KBM-7 (cell line): ENCODE measurements at regions not wholly inside any gene's neighbourhood (a gene's known extent, or its start where the extent isn't known, plus 50 kb on each side); places are given as distances from the start of the nearest gene placed in this dataset.
"Not testable (repeated sequence)": the region's sequence is repeated elsewhere in the genome, so short reads cannot be mapped to it uniquely, and the experiment has no call there.

Experiments used
- DNase-seq: peaks from one replicate; pipeline ENCODE4 v3.0.0-alpha.2; 2015
- in situ Hi-C: fragments of 300-500 bp; cut with MboI; formaldehyde crosslinking; loops from 2 replicates; pipeline ENCODE4 v1.14.3; 2020; ENCODE audit warnings: low sequenced_read_pairs, low pct_unique_long_range_greater_than_20kb, mixed read lengths

DNA sequence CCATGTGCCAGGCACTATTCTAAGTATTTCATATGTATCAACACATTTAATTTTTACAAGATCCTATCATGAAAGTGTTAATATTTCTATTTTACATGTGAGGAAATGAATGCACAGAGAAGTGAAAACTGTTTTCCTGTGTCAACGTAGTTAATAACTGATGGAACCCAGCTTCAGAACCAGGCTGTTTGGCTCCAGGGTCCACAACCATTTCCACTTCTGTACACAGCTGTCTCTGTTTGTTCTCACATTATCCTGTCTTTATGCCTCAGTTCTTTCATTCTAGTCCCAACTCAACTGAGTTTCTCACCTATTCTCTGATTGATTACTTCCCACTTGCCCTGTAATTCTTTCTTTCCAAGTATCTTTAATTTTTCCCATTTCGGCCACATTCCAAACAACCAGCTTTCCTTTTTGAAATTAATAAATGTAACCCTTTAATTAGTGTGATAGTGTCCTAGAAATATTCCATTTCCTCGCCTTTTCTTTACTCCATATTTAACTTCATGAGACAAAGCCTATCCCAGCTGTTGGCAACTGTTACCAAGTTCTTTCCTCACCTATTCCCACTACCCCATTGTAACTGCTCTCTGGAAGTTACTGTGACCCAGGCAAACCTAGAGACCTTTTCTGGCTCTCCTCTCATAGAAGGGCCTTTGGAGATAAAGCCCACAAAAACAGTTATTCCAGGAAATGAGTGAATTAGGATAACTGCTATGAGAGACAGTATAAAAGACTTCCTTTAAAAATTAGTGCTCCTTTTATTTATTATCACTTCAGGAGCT is 218.7 kb downstream of the RASSF9 start:
- in situ Hi-C loops: no loop called here
- no peak for DNase-seq

DNA sequence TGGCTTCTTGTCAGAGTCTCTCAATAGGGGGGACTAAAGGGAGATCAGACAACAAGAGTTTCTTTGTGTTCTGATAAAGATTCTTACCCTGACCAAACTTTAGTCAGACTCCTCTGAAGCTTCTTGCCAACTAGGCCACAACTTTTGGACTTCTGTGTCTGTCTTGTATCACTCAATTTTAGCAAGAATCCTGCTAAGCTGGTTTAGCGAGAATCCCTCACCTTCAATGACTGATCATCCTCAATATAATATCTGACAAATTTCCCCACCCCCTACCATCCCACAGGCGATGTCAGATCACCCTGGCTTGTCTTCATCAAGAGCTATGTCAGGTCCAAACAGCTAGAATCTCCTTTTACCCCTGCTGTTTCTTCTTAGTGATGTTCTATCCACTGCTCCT is 215.2 kb downstream of the RASSF9 start:
- in situ Hi-C loops: no loop called here
- DNase-seq: no peak

DNA sequence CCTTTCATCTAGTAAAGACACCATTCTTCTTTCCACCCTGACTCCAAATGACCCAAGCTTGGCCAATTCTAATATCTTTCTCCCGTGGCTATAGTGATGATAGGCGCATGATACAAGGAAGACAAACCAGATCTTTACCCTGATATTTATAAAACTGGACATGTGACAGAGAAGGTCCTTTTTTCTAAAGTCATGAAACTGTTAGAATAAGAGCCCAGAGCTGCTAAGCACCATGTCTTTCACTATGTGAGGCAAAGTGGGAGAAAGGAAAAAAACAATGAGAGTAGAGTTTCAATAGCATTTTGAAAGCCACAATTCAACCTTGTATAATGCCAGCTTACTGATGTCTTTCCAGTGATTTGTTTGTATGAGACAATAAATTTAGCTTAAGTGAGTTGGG is 212.4 kb downstream of the RASSF9 start:
- no peak for DNase-seq
- in situ Hi-C loops: no loop called here

DNA sequence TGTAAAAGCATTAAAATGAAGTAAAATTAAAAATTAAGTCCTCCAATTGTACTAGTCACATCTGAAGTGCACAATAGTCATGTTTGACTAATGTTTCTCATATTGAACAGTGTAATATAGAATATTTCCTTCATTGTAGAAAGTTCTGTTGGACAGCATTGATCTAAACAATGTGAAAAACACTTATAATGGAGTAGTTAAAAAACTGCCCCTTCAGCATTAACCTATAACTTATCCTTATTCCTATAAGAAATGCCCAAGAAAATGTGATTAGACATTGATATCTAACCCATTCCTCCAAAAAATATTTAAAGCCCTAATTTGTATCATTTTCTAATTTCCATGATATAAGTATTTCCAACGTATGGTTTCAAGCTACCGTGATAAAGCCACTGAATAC is 210.7 kb downstream of the RASSF9 start:
- no peak for DNase-seq
- in situ Hi-C loops: no loop called here

DNA sequence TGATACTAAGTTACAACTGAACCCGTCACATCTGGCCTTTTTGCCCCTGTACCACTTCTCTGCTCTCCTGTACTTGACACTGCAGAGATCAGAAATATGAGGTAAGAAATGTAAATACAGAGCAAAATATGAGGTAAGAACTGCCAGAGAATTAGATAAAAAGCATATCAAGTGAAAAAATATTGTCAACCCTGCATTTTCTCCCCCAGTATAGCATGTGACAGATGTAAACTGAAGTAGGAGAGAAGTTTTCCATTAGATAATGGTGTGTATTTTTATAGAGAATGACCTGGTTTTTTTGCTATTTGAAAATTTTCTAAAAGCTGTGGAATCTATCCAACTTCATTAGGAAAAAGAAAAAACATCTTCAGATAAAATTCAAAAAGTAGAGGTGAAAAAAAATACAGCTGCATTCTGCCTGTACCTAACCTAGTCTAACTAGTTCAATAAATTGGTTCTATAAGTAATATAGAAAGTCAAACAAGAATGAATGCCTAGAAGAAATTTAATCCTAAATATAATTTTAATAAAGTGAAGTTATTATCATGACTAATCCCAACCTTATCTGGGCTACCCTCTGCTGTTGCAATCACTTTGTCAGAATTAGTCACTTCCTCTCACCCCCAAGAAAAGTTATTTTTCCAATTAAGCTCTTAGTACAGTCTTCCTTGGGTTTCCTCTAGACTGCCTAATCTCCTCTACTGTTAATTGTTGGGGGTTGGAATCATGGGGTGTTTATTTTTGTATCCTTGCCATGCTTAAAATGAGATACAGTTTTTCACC is 210.0 kb downstream of the RASSF9 start:
- in situ Hi-C loops: no loop called here
- peak; percentile 51 for DNase-seq

DNA sequence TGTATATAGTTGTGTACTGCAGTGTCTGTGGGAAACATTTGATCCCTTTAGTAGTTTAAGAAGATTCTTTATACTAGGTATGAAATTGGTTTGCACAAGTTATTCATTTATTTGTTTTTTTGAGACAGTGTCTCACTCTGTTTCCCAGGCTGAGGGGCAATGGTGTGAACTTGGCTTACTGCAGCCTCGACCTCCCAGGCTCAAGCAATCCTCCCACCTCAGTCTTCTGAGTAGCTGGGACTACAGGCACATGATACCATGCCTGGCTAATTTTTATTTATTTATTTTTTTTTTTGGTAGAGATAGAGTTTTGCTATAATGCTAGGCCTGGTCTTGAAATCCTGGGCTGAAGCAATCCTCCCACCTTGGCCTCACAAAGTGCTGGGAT is 209.4 kb downstream of the RASSF9 start:
- in situ Hi-C loops: no loop called here
- no peak for DNase-seq

DNA sequence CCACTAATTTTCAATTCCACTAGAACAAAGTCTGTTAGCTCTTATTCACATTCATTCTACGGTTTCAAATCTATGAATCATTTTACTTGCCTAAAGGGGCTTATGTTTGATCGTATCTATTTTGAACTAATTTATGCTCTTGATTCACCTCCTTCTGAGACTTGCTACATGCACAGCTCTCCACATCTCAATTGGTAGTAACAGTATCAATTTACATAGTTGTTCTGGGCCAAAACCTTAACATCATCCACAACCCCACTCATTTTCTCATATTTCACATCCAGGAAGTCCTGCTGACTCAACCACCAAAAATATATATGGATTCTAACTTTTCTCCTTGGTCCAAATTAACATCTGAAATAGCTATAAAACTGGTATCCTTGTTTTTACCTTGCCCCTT is 208.6 kb downstream of the RASSF9 start:
- DNase-seq: peak; percentile 7
- in situ Hi-C loops: no loop called here

DNA sequence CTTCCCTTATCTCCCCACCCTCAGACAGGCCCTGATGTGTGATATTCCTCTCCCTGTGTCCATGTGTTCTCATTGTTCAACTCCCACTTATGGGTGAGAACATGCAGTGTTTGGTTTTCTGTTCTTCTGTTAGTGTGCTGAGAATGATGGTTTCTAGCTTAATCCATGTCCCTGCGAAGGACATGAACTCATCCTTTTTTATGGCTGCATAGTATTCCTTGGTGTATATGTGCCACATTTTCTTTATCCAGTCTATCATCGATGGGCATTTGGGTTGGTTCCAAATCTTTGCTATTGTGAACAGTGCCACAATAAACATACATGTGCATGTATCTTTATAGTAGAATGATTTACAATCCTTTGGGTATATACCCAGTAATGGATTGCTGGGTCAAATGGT is 207.6 kb downstream of the RASSF9 start:
- in situ Hi-C loops, DNase-seq: not testable (repeated sequence)

DNA sequence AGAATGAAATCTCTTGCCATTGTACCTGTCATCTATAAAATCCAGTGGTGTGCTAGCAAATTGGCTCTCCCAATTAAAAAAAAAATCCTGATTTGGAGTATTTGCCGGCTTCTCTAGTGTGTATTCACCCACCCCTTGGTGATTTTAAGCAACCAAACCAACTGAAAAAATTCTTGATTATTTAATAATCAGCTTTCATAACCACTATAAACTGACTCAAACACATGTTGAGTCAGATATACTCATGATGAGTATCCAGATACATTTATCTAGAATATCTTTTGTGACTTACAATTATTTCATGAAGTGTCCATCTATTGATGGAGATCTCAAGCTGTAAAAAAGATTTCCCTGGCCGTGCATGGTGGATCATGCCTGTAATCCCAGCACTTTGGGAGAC is 205.4 kb downstream of the RASSF9 start:
- in situ Hi-C loops: no loop called here
- DNase-seq: no peak

DNA sequence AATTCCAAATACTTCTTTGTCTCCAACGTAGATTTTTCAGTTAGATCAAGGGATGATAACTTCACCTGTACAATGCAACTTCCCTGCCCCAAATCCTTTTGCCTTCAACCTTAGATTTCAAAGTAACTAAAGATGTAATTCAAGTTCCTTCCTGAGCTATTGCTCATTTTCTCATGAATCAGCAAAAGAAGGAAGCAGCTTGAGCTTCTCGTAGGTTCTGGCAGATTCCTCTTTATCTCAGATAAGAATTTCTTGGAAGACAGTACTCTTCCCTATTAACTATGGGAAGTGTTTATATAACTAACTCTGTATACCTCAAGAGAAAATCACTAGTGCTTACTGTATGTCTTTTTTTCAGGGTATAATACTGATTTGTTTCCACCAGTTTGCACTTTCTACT is 203.8 kb downstream of the RASSF9 start:
- in situ Hi-C loops: no loop called here
- peak; percentile 28 for DNase-seq

DNA sequence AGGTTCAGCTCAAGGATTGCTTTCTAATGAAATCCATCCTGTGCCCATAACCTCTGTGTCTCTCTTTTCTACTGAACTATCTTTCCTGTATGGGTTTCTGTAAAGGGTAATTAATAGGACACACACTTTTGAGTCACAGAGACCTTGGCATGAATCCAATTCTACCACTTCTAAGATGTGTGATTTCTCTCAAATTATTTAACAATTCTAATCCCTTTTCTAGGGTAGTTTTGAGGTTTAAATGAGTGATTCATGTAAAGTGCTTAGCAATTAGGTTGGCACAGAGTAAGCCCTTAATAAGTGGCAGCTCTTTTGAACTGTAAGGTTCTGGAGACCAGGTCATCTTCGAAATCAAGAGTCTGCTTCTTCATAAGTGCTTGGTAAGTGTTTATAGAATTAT is 202.7 kb downstream of the RASSF9 start:
- in situ Hi-C loops: no loop called here
- DNase-seq: no peak

DNA sequence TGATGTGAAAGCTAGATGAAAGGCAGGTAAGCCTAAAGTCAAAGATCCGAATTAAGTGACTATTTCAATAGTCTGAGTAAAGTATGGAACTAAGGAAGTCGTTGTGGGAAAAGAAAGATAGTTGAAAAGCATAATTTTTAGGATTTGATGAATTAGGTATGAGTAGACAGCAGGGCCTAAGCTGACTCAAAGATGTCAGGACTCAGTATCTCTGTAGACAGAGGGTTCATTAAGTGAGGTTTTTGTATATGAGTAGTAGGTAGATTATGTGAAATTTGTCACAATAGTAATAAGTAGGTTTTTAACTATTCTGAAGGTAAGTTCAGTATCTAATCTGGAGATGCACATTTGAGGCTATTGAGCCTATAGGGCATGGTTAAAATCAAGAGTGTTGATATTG is 196.4 kb downstream of the RASSF9 start:
- no peak for DNase-seq
- in situ Hi-C loops: no loop called here

DNA sequence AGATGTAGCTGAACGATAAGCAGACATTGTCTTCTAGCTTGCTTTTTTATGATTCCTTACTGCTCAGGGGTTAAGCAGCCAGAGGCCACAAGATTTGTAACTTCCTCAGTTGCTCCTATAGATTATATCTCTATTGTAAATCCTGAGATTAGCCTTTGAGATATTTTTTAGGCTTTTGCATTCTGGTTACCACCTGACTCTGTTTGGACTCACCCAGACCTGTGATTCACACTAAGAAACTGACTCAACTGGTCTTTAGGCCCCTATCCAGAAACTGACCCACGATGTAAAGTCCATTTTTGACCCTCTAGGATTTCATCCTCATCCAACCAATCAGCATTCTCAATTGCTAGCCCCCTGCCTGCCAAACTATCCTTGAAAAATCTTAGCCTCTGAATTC is 194.4 kb downstream of the RASSF9 start:
- in situ Hi-C loops: no loop called here
- peak; percentile 11 for DNase-seq

DNA sequence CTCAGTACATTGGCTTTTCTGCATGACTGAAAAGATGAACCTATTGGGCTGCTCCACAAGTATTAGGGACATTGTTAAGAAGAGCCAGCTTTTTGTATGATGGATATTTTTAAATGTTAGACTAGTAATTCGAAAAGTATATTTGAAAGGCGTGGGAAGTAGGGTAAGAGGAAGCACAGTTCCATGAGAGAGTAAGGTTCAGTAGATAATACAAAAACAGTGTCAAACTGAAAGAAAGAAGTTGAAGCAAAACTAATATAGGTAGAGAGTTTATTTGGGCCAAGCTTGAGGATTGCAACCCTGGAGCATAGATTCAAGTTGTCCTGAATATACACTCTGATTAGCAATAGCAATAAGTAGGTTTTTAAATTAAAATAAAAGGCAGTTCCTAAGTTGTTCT is 193.9 kb downstream of the RASSF9 start:
- no peak for DNase-seq
- in situ Hi-C loops: no loop called here

DNA sequence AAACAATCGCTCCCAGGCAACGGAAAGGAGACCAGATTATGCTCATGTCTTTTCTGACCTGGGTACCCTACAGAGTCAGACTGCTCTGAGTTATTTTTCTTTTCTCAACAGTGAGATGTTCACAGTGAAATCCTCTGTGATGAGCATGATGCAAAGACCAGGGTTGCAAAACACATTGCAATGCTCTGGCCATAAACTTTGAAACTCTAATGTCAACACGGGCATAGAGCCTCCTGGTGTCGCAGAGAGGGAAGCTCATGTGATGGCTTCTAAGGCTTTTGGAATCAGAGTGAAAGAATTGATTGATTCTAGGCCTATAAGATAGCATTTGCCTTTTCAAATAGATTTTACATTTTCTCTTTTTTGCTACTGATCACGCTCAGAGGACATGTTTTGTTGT is 193.4 kb downstream of the RASSF9 start:
- in situ Hi-C loops: no loop called here
- DNase-seq: no peak

DNA sequence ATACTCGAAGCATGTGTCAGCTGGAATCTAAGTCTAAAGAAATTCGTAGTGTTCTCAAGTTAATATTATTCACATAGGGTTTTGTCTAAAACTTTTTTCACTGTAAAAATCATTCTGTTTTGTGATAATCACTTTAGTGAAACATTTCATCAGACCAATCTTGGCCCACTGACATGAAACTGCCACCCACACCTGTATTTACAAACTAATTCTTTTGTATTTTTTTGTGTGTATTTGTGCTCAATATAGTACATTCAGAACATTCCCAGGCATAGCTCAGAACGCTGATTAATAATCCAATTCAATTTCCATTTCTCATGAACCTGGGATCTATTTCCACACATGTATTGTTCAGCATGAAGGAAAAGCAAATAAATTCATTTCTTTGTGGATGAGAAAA is 191.7 kb downstream of the RASSF9 start:
- in situ Hi-C loops: no loop called here
- no peak for DNase-seq

DNA sequence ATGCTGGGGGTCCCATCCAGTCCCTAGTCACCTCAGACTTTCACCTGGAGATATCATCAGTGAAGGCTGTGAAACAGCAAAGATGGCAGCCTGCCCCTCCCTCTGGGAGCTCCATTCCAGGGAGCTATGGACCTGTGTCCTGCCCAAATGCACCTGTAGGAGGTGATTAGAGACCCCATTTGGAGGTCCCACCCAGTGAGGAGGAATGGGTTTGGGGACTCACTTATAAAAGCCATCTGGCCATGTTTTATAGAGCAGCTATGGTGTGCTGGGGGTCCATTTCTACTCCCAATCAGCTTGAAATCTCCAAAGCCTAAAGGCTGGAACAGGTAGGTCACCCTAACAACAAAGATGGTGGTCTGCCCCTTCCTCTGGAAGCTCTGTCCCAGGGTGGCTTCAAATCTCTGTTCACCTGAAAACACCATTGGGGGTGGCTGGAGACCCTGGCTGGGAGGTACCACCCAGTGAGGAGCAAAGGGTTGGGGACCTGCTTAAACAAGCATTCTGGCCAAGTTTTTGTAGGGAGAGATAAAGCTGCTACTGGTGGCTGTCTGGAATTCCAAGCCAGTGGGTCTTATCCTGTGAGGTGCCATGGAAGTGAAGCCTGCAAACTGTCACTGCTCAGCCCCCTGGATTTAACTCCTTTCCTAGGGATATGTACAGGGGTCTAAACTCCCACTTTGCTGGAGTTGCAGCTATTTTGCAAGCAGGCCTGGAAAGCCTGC is 182.3 kb downstream of the RASSF9 start:
- no peak for DNase-seq
- in situ Hi-C loops: no loop called here

DNA sequence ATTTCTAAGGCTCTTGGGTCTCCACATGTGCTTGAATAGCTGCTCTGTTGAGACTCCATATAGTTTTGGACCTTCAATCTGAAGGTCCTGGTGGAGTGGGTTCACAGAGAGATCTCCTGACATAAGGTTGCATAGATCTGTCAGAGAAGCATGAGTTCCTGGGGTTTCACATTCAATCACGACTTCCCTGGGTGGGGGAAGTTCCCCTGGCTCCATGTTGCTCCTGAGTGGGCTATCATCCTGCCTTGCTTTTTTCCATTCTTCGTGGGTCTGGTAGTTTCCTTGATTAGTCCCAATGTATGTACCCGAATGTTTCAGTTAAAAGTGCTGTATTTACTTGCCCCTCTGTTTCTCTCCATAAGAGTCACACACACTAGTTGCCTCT is 181.8 kb downstream of the RASSF9 start:
- in situ Hi-C loops: no loop called here
- DNase-seq: no peak

DNA sequence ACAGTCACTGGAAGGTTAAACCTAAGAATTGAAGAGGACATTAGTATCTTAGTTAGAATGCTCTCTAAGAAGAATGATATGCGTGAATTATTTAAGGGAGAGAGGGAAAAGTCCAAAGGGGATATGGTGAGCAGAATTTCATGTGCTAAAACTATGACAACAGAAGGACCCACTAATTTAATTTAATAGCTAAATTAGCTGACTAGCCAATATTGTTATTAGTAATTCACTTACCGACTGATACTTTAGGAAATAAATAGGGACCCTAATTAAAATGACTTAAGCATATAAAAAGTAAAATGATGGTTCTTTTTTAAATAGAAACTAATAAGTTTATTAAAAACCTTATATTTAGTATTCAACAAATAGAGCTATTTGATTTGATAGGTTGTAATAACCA is 179.6 kb downstream of the RASSF9 start:
- no peak for DNase-seq
- in situ Hi-C loops: no loop called here

DNA sequence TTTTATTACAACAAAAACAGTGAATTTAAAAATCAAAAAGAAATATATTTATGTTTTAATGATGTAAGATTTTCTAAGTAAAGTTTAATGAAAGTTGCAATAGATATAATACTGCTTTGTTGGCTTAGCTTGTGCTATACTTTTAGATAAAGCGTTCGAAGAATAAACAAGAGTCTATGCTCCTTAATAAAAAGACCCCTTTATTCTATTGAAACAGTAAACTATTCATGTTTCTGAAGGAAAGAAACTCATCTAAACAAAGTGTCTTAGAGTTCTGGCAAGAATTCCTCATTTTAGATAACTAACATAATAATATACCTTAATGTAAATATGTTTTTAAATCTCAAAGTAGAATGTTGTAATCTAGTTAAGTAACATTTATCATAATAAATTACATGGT is 179.0 kb downstream of the RASSF9 start:
- no peak for DNase-seq
- in situ Hi-C loops: no loop called here
